HG03097 (cell line): ENCODE measurements at regions not wholly inside any gene's neighbourhood (a gene's known extent, or its start where the extent isn't known, plus 50 kb on each side); places are given as distances from the start of the nearest gene placed in this dataset.

Source experiments
- ATAC-seq: cut with Tn5 transposase; IDR thresholded peaks from one replicate; pipeline ENCODE4 v1.9.1; 2021; ENCODE audit not compliant: unreplicated experiment, low FRiP score

DNA sequence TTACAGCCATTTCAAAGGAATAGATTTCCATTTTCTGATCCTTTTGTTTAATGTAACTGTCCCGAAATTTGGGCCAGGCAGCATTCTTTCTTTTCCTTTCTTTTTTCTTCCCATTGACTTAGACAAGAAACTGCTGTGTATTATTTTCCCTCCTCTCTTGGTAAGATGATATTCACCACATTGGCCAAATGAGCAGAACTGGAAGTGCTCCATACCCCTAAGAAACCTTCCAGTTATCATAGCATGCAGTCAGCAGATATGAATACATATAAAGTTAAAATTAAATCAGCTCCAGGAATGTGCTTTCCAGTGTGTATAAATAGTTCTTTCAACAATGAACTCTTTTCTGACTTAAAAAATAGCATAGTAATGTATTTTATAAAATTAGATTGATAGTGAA lies 168.5 kb upstream of the GAS1 start:
- no peak for ATAC-seq

GRCh38 chr9:87116492-87116891 lies 169.2 kb upstream of the GAS1 start:
- ATAC-seq = no peak

GRCh38 chr9:87118594-87118993 lies 171.3 kb upstream of the GAS1 start:
- ATAC-seq = no peak

DNA sequence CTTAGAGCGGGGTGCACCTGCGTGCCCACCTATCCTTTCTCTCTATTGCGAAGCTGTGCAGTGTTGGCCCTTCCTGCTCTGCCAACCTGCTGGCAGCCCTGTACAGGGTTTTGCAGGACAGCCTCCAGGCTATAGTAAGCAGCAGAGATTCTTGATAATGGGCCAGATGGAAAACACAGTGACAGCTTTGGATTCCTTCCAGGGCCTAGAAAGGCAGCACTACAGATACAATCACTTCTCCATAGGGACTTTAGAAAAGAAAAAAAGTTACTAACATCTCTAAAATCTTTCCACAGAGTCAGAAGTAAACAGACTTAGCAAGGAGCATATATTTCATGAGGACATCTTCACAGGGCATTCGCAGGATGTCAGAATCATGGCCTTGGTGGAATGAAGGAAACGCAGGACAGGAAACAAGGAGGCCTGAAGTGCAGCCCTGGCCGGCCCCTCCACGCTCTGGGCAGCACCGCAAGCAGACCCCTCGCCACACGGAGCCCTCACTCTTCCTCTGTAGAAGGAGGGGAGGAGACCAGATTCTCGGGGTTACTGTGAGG lies 172.1 kb upstream of the GAS1 start:
- no peak for ATAC-seq

- ATAC-seq = no peak
Measured at GRCh38 chr9:87120610-87121009, 173.3 kb upstream of the GAS1 start.

GRCh38 chr9:87122947-87123685 lies 175.8 kb upstream of the GAS1 start:
- no peak for ATAC-seq

DNA sequence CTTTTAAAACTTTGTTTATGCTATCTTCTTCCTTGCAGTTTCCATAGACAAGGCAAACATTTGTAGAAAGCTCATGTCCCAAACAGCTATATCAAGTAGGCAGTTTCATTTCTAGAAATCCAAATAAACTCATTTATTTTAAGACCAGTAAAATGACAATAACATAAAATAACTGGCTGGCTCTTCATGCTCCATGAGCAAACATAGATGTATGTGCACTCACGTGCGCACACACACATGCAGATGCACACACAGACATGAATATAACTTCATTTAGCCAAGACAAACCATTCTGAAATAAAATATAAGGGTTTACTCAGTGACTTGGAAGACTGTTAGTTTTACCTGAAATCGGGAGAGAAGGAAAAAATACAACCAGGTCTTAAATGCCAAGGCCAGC lies 176.5 kb upstream of the GAS1 start:
- ATAC-seq = no peak

DNA sequence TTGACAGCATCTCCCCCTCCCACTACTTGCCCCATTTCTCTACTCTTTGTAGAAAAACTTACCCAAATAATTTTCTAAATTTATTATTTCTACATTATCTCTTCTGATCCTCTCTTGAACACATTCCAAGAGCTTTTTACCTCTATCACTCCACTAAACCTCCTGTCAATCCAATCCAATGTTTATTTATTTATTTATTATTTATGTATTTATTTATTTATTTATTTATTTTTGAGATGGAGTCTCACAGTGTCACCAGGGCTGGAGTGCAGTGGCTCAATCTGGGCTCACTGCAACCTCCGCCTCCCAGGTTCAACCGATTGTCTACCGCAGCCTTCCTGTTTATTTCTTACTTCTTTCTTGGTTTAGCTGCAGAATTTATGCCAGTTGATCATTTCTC lies 178.5 kb upstream of the GAS1 start:
- no peak for ATAC-seq

DNA sequence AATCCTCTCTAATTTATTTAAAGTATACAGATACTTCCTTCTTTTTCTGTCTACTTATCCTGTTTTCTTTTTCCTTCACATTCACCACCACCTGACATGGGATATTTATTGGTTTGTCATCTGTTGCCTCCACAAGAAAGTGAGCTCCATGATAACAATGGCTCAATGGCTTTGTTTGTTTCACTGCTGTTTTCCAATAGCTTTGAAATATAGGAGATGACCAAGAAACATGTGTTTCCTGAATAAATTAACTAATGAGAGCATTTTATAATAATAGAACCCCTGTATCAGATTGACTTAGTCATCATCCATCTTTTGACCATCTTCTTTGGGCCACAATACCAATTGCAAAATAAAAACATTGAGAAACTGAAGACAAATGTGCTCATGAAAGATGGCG lies 180.2 kb upstream of the GAS1 start:
- ATAC-seq = no peak

DNA sequence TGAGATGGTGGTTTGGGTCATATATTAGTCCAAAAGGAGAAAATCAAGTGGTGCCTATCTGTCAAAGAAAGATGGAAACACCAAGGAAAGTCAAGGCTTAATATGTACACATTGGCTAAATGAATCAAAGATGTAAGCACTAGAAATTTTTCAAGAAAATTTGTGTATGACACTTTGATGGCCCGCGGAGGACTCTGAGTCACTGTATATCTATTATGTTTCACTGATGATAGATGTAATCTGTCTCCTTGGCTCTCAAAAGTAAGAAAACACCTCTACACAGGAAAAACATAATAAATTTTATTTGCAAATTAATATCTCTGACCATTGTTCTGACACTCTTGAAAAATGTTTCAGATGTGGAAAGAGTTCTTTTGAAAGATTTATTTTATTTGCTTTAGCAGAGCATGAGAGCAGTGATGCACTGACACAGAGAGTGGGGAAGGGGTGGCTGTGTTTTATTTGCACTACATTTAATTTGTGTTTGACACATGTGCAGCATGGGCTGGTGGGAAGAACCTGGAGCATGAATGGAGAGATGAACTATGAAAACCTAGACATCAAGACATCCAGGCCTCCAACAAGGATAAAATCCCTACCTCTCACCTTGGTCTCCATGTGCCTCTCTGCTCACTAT lies 180.8 kb upstream of the GAS1 start:
- no peak for ATAC-seq

- no peak for ATAC-seq
Measured at GRCh38 chr9:87128844-87129493, 181.7 kb upstream of the GAS1 start.

DNA sequence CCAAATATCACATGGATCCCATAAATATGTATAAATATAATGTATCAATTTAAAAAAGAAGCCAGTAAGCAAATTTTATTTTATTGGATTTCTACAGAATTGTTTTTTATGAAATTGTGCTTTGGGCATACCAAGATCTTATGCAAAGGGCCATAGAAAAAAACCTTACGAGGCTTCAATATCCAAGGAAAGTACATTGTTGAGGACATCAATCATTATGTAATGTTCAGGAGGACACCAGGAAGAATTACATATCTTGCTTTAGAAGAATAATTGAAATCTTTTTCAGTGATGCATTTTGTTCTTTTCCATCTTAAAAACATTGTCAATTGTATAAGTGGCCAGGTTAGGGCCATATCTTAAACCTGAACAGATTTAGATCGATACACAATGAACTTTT lies 187.8 kb upstream of the GAS1 start:
- ATAC-seq = no peak

GRCh38 chr9:87137718-87138117 lies 190.4 kb upstream of the GAS1 start:
- ATAC-seq = no peak

GRCh38 chr9:87138128-87139040 lies 191.1 kb upstream of the GAS1 start:
- no peak for ATAC-seq

GRCh38 chr9:87139099-87139730 lies 191.9 kb upstream of the GAS1 start:
- ATAC-seq = no peak

- no peak for ATAC-seq
Measured at GRCh38 chr9:87140142-87140541, 192.8 kb upstream of the GAS1 start.

DNA sequence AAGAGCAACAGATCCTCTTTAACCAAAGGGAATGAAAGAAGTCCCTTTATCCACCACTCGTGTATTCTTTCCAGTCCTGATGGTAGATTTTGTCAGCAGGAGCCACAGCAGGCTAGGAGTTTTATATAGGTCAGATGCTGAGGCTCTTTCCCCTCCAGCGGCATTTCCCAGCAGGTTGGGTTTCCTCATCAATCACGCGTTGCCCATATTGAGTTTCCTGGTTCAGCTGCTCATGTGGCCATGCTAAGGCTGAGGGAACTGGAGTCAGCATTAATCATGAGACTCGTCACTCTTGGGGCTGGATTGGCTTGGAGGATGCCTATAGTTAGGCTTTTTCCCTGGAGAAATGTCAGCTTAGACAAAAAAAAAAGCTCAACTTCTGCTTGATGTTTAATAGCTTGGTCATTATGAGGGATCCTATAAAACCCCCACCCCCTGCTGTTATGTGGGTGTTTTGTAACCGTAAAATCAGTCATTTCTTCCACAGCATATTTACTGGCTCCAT lies 193.4 kb upstream of the GAS1 start:
- ATAC-seq = no peak

DNA sequence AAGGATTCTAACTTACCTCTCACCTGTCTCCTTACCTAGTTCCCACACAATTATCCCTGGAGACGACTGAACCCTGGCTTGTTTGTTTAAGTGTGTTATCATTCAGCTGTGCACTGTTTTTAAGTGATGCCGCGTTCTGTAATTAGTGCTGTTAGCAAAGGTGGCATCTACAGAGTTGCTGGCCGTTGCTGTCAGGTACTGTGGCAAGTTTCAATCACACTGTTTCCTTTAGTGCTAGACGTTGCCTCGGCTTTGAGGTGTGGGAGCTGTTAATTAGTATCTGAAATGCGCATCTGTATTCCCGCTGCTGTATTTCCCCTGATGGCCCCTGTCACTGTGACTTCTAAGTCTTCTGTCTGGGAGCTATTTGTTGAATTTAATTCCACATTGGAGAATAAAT lies 193.8 kb upstream of the GAS1 start:
- ATAC-seq = no peak

DNA sequence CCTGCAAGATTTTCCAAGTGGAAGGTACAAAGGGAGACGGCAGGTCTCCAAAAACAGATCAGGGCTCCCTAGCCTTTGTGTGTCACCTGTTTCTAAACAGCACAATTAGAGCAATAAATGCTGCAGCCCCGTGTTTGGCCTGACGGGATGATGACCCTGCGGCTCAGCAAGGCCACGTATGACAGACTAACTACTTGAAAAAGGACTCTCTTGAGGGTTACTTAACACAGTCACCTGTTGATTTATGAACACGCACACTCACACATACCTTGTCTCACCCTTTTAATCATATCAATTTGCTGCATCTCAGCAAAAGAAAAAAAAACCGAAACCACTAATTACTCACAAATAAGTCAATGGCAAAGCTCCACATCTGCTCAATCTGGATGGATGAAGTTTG lies 199.6 kb upstream of the GAS1 start:
- no peak for ATAC-seq

DNA sequence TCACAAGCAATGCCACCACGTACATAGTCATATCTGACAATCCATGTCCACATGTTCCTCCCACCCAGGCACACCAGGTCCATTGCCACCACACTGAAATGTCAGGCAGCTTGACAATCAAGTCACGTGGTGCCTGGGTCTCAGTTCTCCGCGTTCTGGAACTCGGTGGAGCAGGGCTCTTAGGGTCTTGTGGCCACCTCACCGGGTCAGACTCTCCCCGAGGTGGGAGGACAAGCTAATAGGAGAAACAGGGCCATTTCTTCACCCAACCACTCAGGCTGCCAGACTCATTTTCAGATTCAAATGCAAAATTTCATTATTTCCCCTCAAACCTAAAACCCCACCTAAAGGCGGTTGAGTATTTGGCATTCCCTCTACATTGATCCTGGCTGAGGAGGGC lies 200.5 kb upstream of the GAS1 start:
- ATAC-seq = no peak
